ELF-1 (cell line): ENCODE measurements at regions not wholly inside any gene's neighbourhood (a gene's known extent, or its start where the extent isn't known, plus 50 kb on each side); places are given as distances from the start of the nearest gene placed in this dataset.
"Not testable (repeated sequence)": the region's sequence is repeated elsewhere in the genome, so short reads cannot be mapped to it uniquely, and the experiment has no call there.

ENCODE experiments used
- DNase-seq: peaks from one replicate; pipeline ENCODE4 v3.0.0-alpha.2; 2016; ENCODE audit warnings: low read depth, low spot score

- no peak for DNase-seq
These were observed 1736.6 kb downstream of the EFNA5 start for GRCh38 chr5:105934171-105934570.

- no peak for DNase-seq
These were observed 1738.8 kb downstream of the EFNA5 start for GRCh38 chr5:105931881-105932421.

- DNase-seq: no peak
These were observed 1740.9 kb downstream of the EFNA5 start for GRCh38 chr5:105929858-105930257.

- DNase-seq: no peak
These were observed 1746.4 kb downstream of the EFNA5 start for GRCh38 chr5:105924366-105924765.

- no peak for DNase-seq
These were observed 1748.2 kb downstream of the EFNA5 start for GRCh38 chr5:105922574-105922973.

- DNase-seq: no peak
These were observed 1748.7 kb downstream of the EFNA5 start for GRCh38 chr5:105922080-105922479.

- DNase-seq: no peak
These were observed 1753.5 kb downstream of the EFNA5 start for GRCh38 chr5:105917189-105917588.

GRCh38 chr5:105907016-105907415, 1763.7 kb downstream of the EFNA5 start:
- DNase-seq: no peak

- DNase-seq: no peak
These were observed 1765.3 kb downstream of the EFNA5 start for GRCh38 chr5:105905392-105905791.

GRCh38 chr5:105903069-105903468, 1767.7 kb downstream of the EFNA5 start:
- no peak for DNase-seq

- no peak for DNase-seq
These were observed 1771.0 kb downstream of the EFNA5 start for GRCh38 chr5:105899726-105900125.

- DNase-seq: no peak
These were observed 1772.6 kb downstream of the EFNA5 start for GRCh38 chr5:105898183-105898582.

GRCh38 chr5:105885266-105885665, 1785.5 kb downstream of the EFNA5 start:
- DNase-seq: no peak

- DNase-seq: no peak
These were observed 1787.7 kb downstream of the EFNA5 start for GRCh38 chr5:105882956-105883481.

- no peak for DNase-seq
These were observed 1792.3 kb downstream of the EFNA5 start for GRCh38 chr5:105878402-105878801.

- no peak for DNase-seq
These were observed 1793.1 kb downstream of the EFNA5 start for GRCh38 chr5:105877592-105877991.

GRCh38 chr5:105874316-105874715, 1796.4 kb downstream of the EFNA5 start:
- DNase-seq: no peak

- DNase-seq: no peak
These were observed 1798.0 kb downstream of the EFNA5 start for GRCh38 chr5:105872569-105873270.

GRCh38 chr5:105868038-105868780, 1802.5 kb downstream of the EFNA5 start:
- DNase-seq: no peak

GRCh38 chr5:105865834-105866233, 1804.9 kb downstream of the EFNA5 start:
- no peak for DNase-seq

GRCh38 chr5:105859350-105859749, 1811.4 kb downstream of the EFNA5 start:
- not testable (repeated sequence) for DNase-seq

GRCh38 chr5:105849701-105850100, 1821.0 kb downstream of the EFNA5 start:
- DNase-seq: no peak

GRCh38 chr5:105840800-105841199, 1829.9 kb downstream of the EFNA5 start:
- no peak for DNase-seq
